Endothelial cell of umbilical vein (primary cell): ENCODE measurements at regions not wholly inside any gene's neighbourhood (a gene's known extent, or its start where the extent isn't known, plus 50 kb on each side); places are given as distances from the start of the nearest gene placed in this dataset.

Source experiments
- BruUV-seq: library from RNA; stranded (reverse); fragments of 400-500 nt; replicated peaks from 2 replicates; lab custom pipeline; 2021; lab: Mats Ljungman, UMichigan
- CTCF ChIA-PET: fragments of 300-600, 350-600 bp; sonication (Branson Sonifier 250); formaldehyde crosslinking; loops from one replicate; lab custom pipeline; 2021; ENCODE audit warnings: antibody characterized with exemption, inconsistent platforms; lab: Charles Lee
- POLR2A ChIA-PET: fragments of 300-600, 350-600 bp; sonication (Branson Sonifier 250); formaldehyde crosslinking; loops from one replicate; lab custom pipeline; 2021; ENCODE audit warnings: antibody characterized with exemption, inconsistent platforms; lab: Charles Lee
- DNase-seq: peaks from one replicate; pipeline ENCODE4 v3.0.0-alpha.2; 2011; ENCODE audit warnings: low read depth, low spot score
- FAIRE-seq: peaks from 2 replicates; lab custom pipeline; 2011; peaks lifted over from hg19 to GRCh38; lab: Jason Lieb, UNC
- H2AFZ ChIP-seq: 2 replicates; pipeline ENCODE4 v1.6.0; 2012; ENCODE audit warnings: low read depth, low read length, control low read depth, inconsistent platforms
- H3K27ac ChIP-seq: 2 replicates; pipeline ENCODE4 v1.5.1; 2011; ENCODE audit warnings: low read depth, mild to moderate bottlenecking, control low read depth, low read length, moderate library complexity; ENCODE audit not compliant: insufficient read depth
- H3K27me3 ChIP-seq, 2 experiments: 2 replicates each; pipeline versions ENCODE4 v1.6.0 to v1.6.1; 2011; ENCODE audit warnings: low read length in 2 of 2, mixed read lengths in 1 of 2; ENCODE audit not compliant: control insufficient read depth in 2 of 2, insufficient read depth in 2 of 2
- H3K36me3 ChIP-seq, 2 experiments: 2 replicates in 1 of 2; 3 replicates in 1 of 2; pipeline ENCODE4 v1.5.1; 2011; ENCODE audit warnings: low read length in 2 of 2, mild to moderate bottlenecking in 1 of 2, moderate library complexity in 1 of 2; ENCODE audit not compliant: control insufficient read depth in 2 of 2, insufficient read depth in 2 of 2; ENCODE audit errors: extremely low read depth in 1 of 2
- H3K4me1 ChIP-seq: 3 replicates; pipeline ENCODE4 v1.5.1; 2011; ENCODE audit warnings: mild to moderate bottlenecking, low read length; ENCODE audit not compliant: control insufficient read depth, insufficient read depth; ENCODE audit errors: extremely low read depth
- H3K4me2 ChIP-seq: 2 replicates; pipeline ENCODE4 v1.6.1; 2011; ENCODE audit warnings: low read length, control low read depth, mixed read lengths; ENCODE audit not compliant: insufficient read depth
- H3K4me3 ChIP-seq, 3 experiments: fragments of 200-600 bp in 1 of 3; sonication (generic), shearing (Covaris generic) in 1 of 3; replicated peaks in 1 of 3; 2 replicates each; pipeline ENCODE4 v1.5.1; 2011 to 2016; ENCODE audit warnings: control low read depth in 3 of 3, low read length in 3 of 3, mild to moderate bottlenecking in 2 of 3, inconsistent platforms in 1 of 3, low read depth in 1 of 3, moderate library complexity in 1 of 3; ENCODE audit not compliant: insufficient read depth in 1 of 3
- H3K79me2 ChIP-seq: 2 replicates; pipeline ENCODE4 v1.6.0; 2012; ENCODE audit warnings: low read length, inconsistent platforms; ENCODE audit not compliant: control insufficient read depth, insufficient read depth
- H3K9ac ChIP-seq: replicated peaks from 2 replicates; pipeline ENCODE3; 2011; ENCODE audit warnings: low read length, control low read depth; ENCODE audit not compliant: insufficient read depth; ENCODE audit errors: extremely low read depth
- H3K9me1 ChIP-seq: replicated peaks from 3 replicates; pipeline ENCODE4 v1.6.0; 2011; ENCODE audit warnings: mild to moderate bottlenecking, low read length; ENCODE audit not compliant: control insufficient read depth, insufficient read depth; ENCODE audit errors: extremely low read depth
- H3K9me3 ChIP-seq: replicated peaks from 2 replicates; pipeline ENCODE4 v1.5.1; 2012; ENCODE audit warnings: low read length, inconsistent platforms; ENCODE audit not compliant: control insufficient read depth, insufficient read depth
- H4K20me1 ChIP-seq: replicated peaks from 2 replicates; pipeline ENCODE3; 2011; ENCODE audit warnings: mild to moderate bottlenecking, low read length; ENCODE audit not compliant: control insufficient read depth, insufficient read depth; ENCODE audit errors: extremely low read depth
- EZH2 ChIP-seq: IDR thresholded peaks from 2 replicates; pipeline ENCODE4 v1.6.1; 2012; ENCODE audit warnings: borderline replicate concordance, low read depth, mild to moderate bottlenecking, moderate library complexity, low read length, inconsistent platforms; ENCODE audit not compliant: severe bottlenecking
- FOS ChIP-seq: IDR thresholded peaks from 2 replicates; pipeline ENCODE4 v1.6.1; 2011; ENCODE audit warnings: mild to moderate bottlenecking, low read length, moderate library complexity, borderline replicate concordance; ENCODE audit not compliant: insufficient read depth
- GATA2 ChIP-seq: IDR thresholded peaks from 2 replicates; pipeline ENCODE4 v1.7.0; 2011; ENCODE audit warnings: low read depth, mild to moderate bottlenecking, moderate library complexity, mixed read lengths, low read length; ENCODE audit not compliant: insufficient read length, insufficient read depth
- JUN ChIP-seq: IDR thresholded peaks from 2 replicates; pipeline ENCODE4 v1.6.1; 2011; ENCODE audit warnings: borderline replicate concordance, low read depth; ENCODE audit not compliant: insufficient read length, insufficient read depth
- MAX ChIP-seq: IDR thresholded peaks from 2 replicates; pipeline ENCODE4 v1.6.1; 2011; ENCODE audit not compliant: insufficient read depth, insufficient read length
- MYC ChIP-seq: IDR thresholded peaks from one replicate; pipeline ENCODE4 v1.6.1; 2011; ENCODE audit warnings: mild to moderate bottlenecking, low read depth, low read length
- POLR2A ChIP-seq: IDR thresholded peaks from 2 replicates; pipeline ENCODE4 v1.6.1; 2012; ENCODE audit warnings: low read depth, mild to moderate bottlenecking, control low read depth, low read length
- POLR2AphosphoS5 ChIP-seq: IDR thresholded peaks from 2 replicates; pipeline ENCODE4 v1.6.1; 2012; ENCODE audit warnings: low read depth, mild to moderate bottlenecking, control low read depth, low read length, moderate library complexity; ENCODE audit not compliant: insufficient read depth
- dilution Hi-C: fragments of 300-500 bp; cut with MboI; formaldehyde crosslinking; loops from one replicate; pipeline ENCODE4 v1.15.0; 2019; ENCODE audit warnings: low sequenced_read_pairs; ENCODE audit not compliant: extremely low pct_ligation_motif_present
- intact Hi-C: fragments of 100-400 bp; cut with micrococcal nuclease; formaldehyde crosslinking; loops from one replicate; pipeline ENCODE4 v1.10.0; 2022
- TF ChIP-seq, protein P1 (sequence below), 2 donors: IDR thresholded peaks; 1 replicate in 1 of 2; 2 replicates in 1 of 2; pipeline ENCODE4 v1.5.1; 2011; ENCODE audit warnings: low read length in 2 of 2, mild to moderate bottlenecking in 2 of 2, moderate library complexity in 2 of 2, control low read depth in 1 of 2, inconsistent platforms in 1 of 2, low read depth in 1 of 2; ENCODE audit not compliant: insufficient read depth in 1 of 2; ENCODE audit errors: extremely low read depth in 1 of 2

DNA sequence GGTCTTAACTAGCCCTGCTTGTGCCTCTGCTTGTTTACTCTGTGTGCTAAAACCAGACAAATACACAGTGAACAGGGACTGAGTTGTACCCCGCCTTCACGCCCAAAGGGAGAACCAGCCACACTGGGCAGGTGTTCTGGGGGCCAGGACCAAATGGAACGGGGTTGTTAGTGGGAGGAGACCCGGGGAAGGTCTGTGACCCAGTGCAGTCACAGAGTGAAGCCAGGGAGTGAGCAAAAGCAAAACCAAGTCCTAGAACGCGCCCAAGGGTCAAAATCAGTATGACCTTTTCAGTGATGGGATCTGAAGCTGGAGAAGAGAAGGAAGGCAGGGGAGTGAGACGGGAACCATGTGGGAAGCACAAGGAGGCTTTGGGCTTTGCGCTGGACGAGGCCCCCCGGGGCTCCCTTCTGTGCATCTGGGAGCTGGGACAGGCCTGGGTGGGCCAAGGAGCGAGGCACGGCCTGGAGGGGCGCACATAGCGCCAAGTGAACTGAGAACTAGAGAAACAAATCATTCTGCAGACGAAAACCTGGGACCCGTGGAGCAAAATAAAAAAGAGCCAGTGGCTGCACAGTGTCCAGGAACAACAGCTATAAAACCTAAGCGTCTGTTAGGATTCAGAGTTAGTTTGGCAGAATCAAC lies 78.3 kb upstream of the ALDH1A3 start:
- no peak overlapping the region for H2AFZ ChIP-seq
- dilution Hi-C loops, result no loop called here
- DNase-seq (no peak), FAIRE-seq (no peak)
- TF ChIP-seq, protein P1, sequence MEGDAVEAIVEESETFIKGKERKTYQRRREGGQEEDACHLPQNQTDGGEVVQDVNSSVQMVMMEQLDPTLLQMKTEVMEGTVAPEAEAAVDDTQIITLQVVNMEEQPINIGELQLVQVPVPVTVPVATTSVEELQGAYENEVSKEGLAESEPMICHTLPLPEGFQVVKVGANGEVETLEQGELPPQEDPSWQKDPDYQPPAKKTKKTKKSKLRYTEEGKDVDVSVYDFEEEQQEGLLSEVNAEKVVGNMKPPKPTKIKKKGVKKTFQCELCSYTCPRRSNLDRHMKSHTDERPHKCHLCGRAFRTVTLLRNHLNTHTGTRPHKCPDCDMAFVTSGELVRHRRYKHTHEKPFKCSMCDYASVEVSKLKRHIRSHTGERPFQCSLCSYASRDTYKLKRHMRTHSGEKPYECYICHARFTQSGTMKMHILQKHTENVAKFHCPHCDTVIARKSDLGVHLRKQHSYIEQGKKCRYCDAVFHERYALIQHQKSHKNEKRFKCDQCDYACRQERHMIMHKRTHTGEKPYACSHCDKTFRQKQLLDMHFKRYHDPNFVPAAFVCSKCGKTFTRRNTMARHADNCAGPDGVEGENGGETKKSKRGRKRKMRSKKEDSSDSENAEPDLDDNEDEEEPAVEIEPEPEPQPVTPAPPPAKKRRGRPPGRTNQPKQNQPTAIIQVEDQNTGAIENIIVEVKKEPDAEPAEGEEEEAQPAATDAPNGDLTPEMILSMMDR (IDR thresholded peaks at IDR 0.05; ENCODE audit: extremely low read depth in 1 of 2, insufficient read depth in 1 of 2, low read depth in 1 of 2, low read length in 2 of 2), result no peak
- TF ChIP-seq POLR2A (no peak), FOS (no peak), EZH2 (no peak), GATA2 (no peak), MYC (no peak), MAX (no peak), JUN (no peak), POLR2AphosphoS5 (no peak)
- H4K20me1 ChIP-seq, result no peaks in the 10 kb centered on the region
- no peaks in the 10 kb centered on the region for H3K79me2 ChIP-seq
- ChIA-PET CTCF (no interaction called here), POLR2A (no interaction called here)
- no peak overlapping the region for H3K9ac ChIP-seq
- no TSS peak for BruUV-seq
- no peak overlapping the region for H3K27ac ChIP-seq
- H3K9me1 ChIP-seq, result no peaks in the 10 kb centered on the region
- intact Hi-C loops, result no loop called here
- H3K4me2 ChIP-seq, result no peak overlapping the region
- H3K36me3 ChIP-seq, result no peaks in the 10 kb centered on the region
- no peaks in the 10 kb centered on the region for H3K9me3 ChIP-seq
- H3K4me3 ChIP-seq, result no peak overlapping the region
- H3K4me1 ChIP-seq, result no peaks in the 10 kb centered on the region
- H3K27me3 ChIP-seq, result peaks cover 0 to 6% of the 10 kb centered on the region in 2 experiments
